ENCODE measurements at regions not wholly inside any gene's neighbourhood (a gene's known extent, or its start where the extent isn't known, plus 50 kb on each side); places are given as distances from the start of the nearest gene placed in this dataset.

DNA sequence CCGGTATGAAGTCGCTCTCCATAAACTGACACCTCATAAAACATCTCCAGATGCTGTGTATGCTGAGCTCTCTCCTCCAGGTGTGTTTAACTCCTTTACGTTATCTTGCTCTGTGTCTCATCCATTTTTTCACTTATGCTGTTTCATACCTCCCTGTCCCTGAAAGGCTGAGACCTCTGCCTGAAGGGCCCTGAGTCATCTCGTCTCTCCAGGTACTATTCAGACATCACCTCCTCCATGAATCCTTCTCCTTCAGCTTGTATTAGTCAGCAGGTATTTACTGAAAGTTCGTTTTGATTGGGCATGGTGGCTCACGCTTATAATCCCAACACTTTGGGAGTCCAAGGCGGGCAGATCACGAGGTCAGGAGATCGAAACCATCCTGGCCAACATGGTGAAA is 244.5 kb upstream of the EPHA4 start:
- Histone ChIP-seq H2AFZ (ENCODE audit: low read length) (no peak overlapping the region), H3K36me3 (ENCODE audit: insufficient read depth, low read length) (no peaks in the 10 kb centered on the region), H3K4me1 (ENCODE audit: insufficient read depth, low read length, severe bottlenecking) (no peaks in the 10 kb centered on the region), H3K27me3 (ENCODE audit: insufficient read depth, low read length) (no peaks in the 10 kb centered on the region), H3K9ac (ENCODE audit: low read length) (no peak overlapping the region), H3F3A (ENCODE audit: insufficient read depth, low read length) (no peaks in the 10 kb centered on the region), H3K4me2 (ENCODE audit: low read length) (no peak overlapping the region), H3K4me3 (ENCODE audit: low read depth, low read length, poor library complexity, severe bottlenecking) (no peak overlapping the region), H3K27ac (ENCODE audit: low read depth, low read length, poor library complexity, severe bottlenecking) (no peak overlapping the region), H3K9me3 (ENCODE audit: low read length) (no peaks in the 10 kb centered on the region), H4K20me1 (ENCODE audit: insufficient read depth, low read length) (no peaks in the 10 kb centered on the region), H3K9me2 (ENCODE audit: low read depth, low read length) (no peaks in the 10 kb centered on the region), H3K79me2 (ENCODE audit: insufficient read depth, low read length) (no peaks in the 10 kb centered on the region)
- TF ChIP-seq EZH2 (IDR thresholded peaks at IDR 0.05; ENCODE audit: borderline replicate concordance, low read length) (no peak), CTCF (IDR thresholded peaks at IDR 0.05; ENCODE audit: low read length) (no peak)

GRCh38 chr2:221810650-221811049 is 238.5 kb upstream of the EPHA4 start:
- Histone ChIP-seq H4K20me1 (ENCODE audit: insufficient read depth, low read length) (no peaks in the 10 kb centered on the region), H2AFZ (ENCODE audit: low read length) (no peak overlapping the region), H3F3A (ENCODE audit: insufficient read depth, low read length) (no peaks in the 10 kb centered on the region), H3K9me2 (ENCODE audit: low read depth, low read length) (no peaks in the 10 kb centered on the region), H3K27me3 (ENCODE audit: insufficient read depth, low read length) (no peaks in the 10 kb centered on the region), H3K36me3 (ENCODE audit: insufficient read depth, low read length) (no peaks in the 10 kb centered on the region), H3K4me3 (ENCODE audit: low read depth, low read length, poor library complexity, severe bottlenecking) (no peak overlapping the region), H3K9ac (ENCODE audit: low read length) (no peak overlapping the region), H3K79me2 (ENCODE audit: insufficient read depth, low read length) (no peaks in the 10 kb centered on the region), H3K9me3 (ENCODE audit: low read length) (no peaks in the 10 kb centered on the region), H3K4me1 (ENCODE audit: insufficient read depth, low read length, severe bottlenecking) (no peaks in the 10 kb centered on the region), H3K4me2 (ENCODE audit: low read length) (no peak overlapping the region), H3K27ac (ENCODE audit: low read depth, low read length, poor library complexity, severe bottlenecking) (no peak overlapping the region)
- no peak for TF ChIP-seq CTCF (IDR thresholded peaks at IDR 0.05; ENCODE audit: low read length)
- no peak for TF ChIP-seq EZH2 (IDR thresholded peaks at IDR 0.05; ENCODE audit: borderline replicate concordance, low read length)

- H3K27ac ChIP-seq (ENCODE audit: low read depth, low read length, poor library complexity, severe bottlenecking) = no peak overlapping the region
- H3K36me3 ChIP-seq (ENCODE audit: insufficient read depth, low read length) = no peaks in the 10 kb centered on the region
- H4K20me1 ChIP-seq (ENCODE audit: insufficient read depth, low read length) = no peaks in the 10 kb centered on the region
- no peak overlapping the region for H3K4me2 ChIP-seq (ENCODE audit: low read length)
- no peaks in the 10 kb centered on the region for H3K27me3 ChIP-seq (ENCODE audit: insufficient read depth, low read length)
- H2AFZ ChIP-seq (ENCODE audit: low read length) = no peak overlapping the region
- no peaks in the 10 kb centered on the region for H3F3A ChIP-seq (ENCODE audit: insufficient read depth, low read length)
- H3K9me2 ChIP-seq (ENCODE audit: low read depth, low read length) = no peaks in the 10 kb centered on the region
- H3K79me2 ChIP-seq (ENCODE audit: insufficient read depth, low read length) = no peaks in the 10 kb centered on the region
- no peaks in the 10 kb centered on the region for H3K9me3 ChIP-seq (ENCODE audit: low read length)
- TF ChIP-seq CTCF (IDR thresholded peaks at IDR 0.05; ENCODE audit: low read length) = no peak
- TF ChIP-seq EZH2 (IDR thresholded peaks at IDR 0.05; ENCODE audit: borderline replicate concordance, low read length) = no peak
- no peak overlapping the region for H3K9ac ChIP-seq (ENCODE audit: low read length)
- H3K4me1 ChIP-seq (ENCODE audit: insufficient read depth, low read length, severe bottlenecking) = no peaks in the 10 kb centered on the region
- no peak overlapping the region for H3K4me3 ChIP-seq (ENCODE audit: low read depth, low read length, poor library complexity, severe bottlenecking)
Observed at GRCh38 chr2:221810245-221810644, 238.1 kb upstream of the EPHA4 start.
